Eye (tissue), 1 donor: ENCODE measurements at regions not wholly inside any gene's neighbourhood (a gene's known extent, or its start where the extent isn't known, plus 50 kb on each side); places are given as distances from the start of the nearest gene placed in this dataset.
A peak's percentile ranks its signal among the peaks of the same experiment; 100 is the strongest.

Experiments
- DNase-seq: peaks from one replicate; pipeline ENCODE4 v3.0.0-alpha.2; 2015

- no peak for DNase-seq
Measured at GRCh38 chr11:15625691-15626090, 511.0 kb downstream of the INSC start.

GRCh38 chr11:15627560-15627959 is 512.8 kb downstream of the INSC start:
- DNase-seq: no peak

GRCh38 chr11:15629690-15630321 is 515.1 kb downstream of the INSC start:
- DNase-seq: peak; percentile 49

GRCh38 chr11:15630896-15631295 is 516.2 kb downstream of the INSC start:
- no peak for DNase-seq

GRCh38 chr11:15635521-15635920 is 520.8 kb downstream of the INSC start:
- no peak for DNase-seq

- DNase-seq: no peak
Measured at GRCh38 chr11:15636521-15637089, 521.9 kb downstream of the INSC start.

GRCh38 chr11:15638386-15638787 is 523.7 kb downstream of the INSC start:
- DNase-seq: no peak

- no peak for DNase-seq
Measured at GRCh38 chr11:15640318-15640717, 525.6 kb downstream of the INSC start.

GRCh38 chr11:15641271-15642045 is 526.7 kb downstream of the INSC start:
- DNase-seq: no peak

GRCh38 chr11:15645201-15645600 is 530.5 kb downstream of the INSC start:
- DNase-seq: no peak

- DNase-seq: no peak
Measured at GRCh38 chr11:15649371-15650104, 534.8 kb downstream of the INSC start.

GRCh38 chr11:15650105-15650938 is 535.6 kb downstream of the INSC start:
- peak; percentile 97 for DNase-seq

- no peak for DNase-seq
Measured at GRCh38 chr11:15651033-15651432, 536.3 kb downstream of the INSC start.

GRCh38 chr11:15651816-15652215 is 537.1 kb downstream of the INSC start:
- DNase-seq: peak; percentile 28

- no peak for DNase-seq
Measured at GRCh38 chr11:15653191-15653710, 538.5 kb downstream of the INSC start.

GRCh38 chr11:15654451-15654850 is 539.7 kb downstream of the INSC start:
- peak; percentile 27 for DNase-seq

- no peak for DNase-seq
Measured at GRCh38 chr11:15655552-15655951, 540.8 kb downstream of the INSC start.

- no peak for DNase-seq
Measured at GRCh38 chr11:15657264-15657663, 542.5 kb downstream of the INSC start.

- no peak for DNase-seq
Measured at GRCh38 chr11:15660496-15660895, 545.8 kb downstream of the INSC start.

GRCh38 chr11:15662285-15662684 is 547.6 kb downstream of the INSC start:
- DNase-seq: no peak

GRCh38 chr11:15663777-15664218 is 549.1 kb downstream of the INSC start:
- peak; percentile 92 for DNase-seq

- no peak for DNase-seq
Measured at GRCh38 chr11:15665368-15665871, 550.7 kb downstream of the INSC start.
